ENCODE measurements at regions not wholly inside any gene's neighbourhood (a gene's known extent, or its start where the extent isn't known, plus 50 kb on each side); places are given as distances from the start of the nearest gene placed in this dataset.

- Histone ChIP-seq H3K4me3 (no peak overlapping the region), H2AFZ (ENCODE audit: low read depth, low read length) (no peak overlapping the region), H3K9me3 (replicated peaks; ENCODE audit: control insufficient read depth, insufficient read depth, low read depth, low read length) (no peaks in the 10 kb centered on the region), H3K27ac (ENCODE audit: extremely low read depth, low read depth, low read length) (no peak overlapping the region), H3K9ac (ENCODE audit: insufficient read depth in 1 of 2, low read depth in 2 of 2, low read length in 2 of 2) (no peak overlapping the region), H4K20me1 (replicated peaks; ENCODE audit: control insufficient read depth, insufficient read depth, low read length) (no peaks in the 10 kb centered on the region), H3K27me3 (ENCODE audit: control insufficient read depth in 2 of 2, insufficient read depth in 2 of 2, low read length in 2 of 2) (peaks cover 10 to 47% of the 10 kb centered on the region in 2 experiments; a peak in 4 of 5 replicates), H3K4me1 (replicated peaks in 1 of 2; ENCODE audit: control insufficient read depth in 2 of 2, insufficient read depth in 2 of 2, low read length in 2 of 2) (no peaks in the 10 kb centered on the region), H3K9me1 (ENCODE audit: control insufficient read depth, insufficient read depth, low read length) (no peaks in the 10 kb centered on the region), H3K4me2 (ENCODE audit: insufficient read depth, low read length) (no peak overlapping the region), H3K36me3 (ENCODE audit: control insufficient read depth, insufficient read depth, low read length) (no peaks in the 10 kb centered on the region), H3K79me2 (ENCODE audit: control insufficient read depth, insufficient read depth, low read length) (no peaks in the 10 kb centered on the region)
- ATAC-seq: no peak
- intact Hi-C loops (cut with micrococcal nuclease) (no loop called here), in situ Hi-C loops (cut with MboI) (no loop called here)
- no peak for DNase-seq (ENCODE audit: extremely low read depth in 1 of 4, low spot score in 3 of 4)
- no peak for FAIRE-seq
- POLR2A ChIA-PET: interaction anchor here (1.2 kb wide), 1 partner anchor 33 kb away, joined by 3 read pairs; no protein-coding TSS in a partner anchor
- CTCF ChIA-PET (ENCODE audit: low intra/inter-chr PET ratio): no interaction called here
- 6% methylated on average over 11 of the region's 11 CpGs for WGBS (ENCODE audit: insufficient coverage, low coverage, missing lambda C conversion rate)
- no TSS peak for BruUV-seq (replicated peaks)
- no peak for TF ChIP-seq RAD21 (CRISPR knock-in tag; conservative IDR thresholded peaks at IDR 0.05 in 1 of 2, IDR thresholded peaks at IDR 0.05 in 1 of 2)
- TF ChIP-seq U2AF1 (optimal IDR thresholded peaks at IDR 0.05; ENCODE audit: low read depth, low read length): no peak
- no peak for TF ChIP-seq PHF21A (IDR thresholded peaks at IDR 0.05; ENCODE audit: borderline replicate concordance, low read depth)
- no peak for TF ChIP-seq ZNF347 (CRISPR knock-in tag; IDR thresholded peaks at IDR 0.05; ENCODE audit: low read depth)
- TF ChIP-seq, protein P1, sequence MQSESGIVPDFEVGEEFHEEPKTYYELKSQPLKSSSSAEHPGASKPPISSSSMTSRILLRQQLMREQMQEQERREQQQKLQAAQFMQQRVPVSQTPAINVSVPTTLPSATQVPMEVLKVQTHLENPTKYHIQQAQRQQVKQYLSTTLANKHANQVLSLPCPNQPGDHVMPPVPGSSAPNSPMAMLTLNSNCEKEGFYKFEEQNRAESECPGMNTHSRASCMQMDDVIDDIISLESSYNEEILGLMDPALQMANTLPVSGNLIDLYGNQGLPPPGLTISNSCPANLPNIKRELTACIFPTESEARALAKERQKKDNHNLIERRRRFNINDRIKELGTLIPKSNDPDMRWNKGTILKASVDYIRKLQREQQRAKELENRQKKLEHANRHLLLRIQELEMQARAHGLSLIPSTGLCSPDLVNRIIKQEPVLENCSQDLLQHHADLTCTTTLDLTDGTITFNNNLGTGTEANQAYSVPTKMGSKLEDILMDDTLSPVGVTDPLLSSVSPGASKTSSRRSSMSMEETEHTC (IDR thresholded peaks at IDR 0.05): no peak
- no peak for TF ChIP-seq POLR2AphosphoS2 (IDR thresholded peaks at IDR 0.05; ENCODE audit: low read length)
- no peak for TF ChIP-seq MEF2D (tag; conservative IDR thresholded peaks at IDR 0.05; ENCODE audit: low read depth)
- TF ChIP-seq CUX1 (CRISPR knock-in tag; IDR thresholded peaks at IDR 0.05): no peak
- TF ChIP-seq ZNF57 (CRISPR knock-in tag; IDR thresholded peaks at IDR 0.05): no peak
- no peak for TF ChIP-seq ZNF780A (CRISPR knock-in tag; IDR thresholded peaks at IDR 0.05)
- no peak for TF ChIP-seq CHD2 (IDR thresholded peaks at IDR 0.05; ENCODE audit: low read depth, low read length)
Measured at GRCh38 chr10:32182476-32182875, 126.3 kb upstream of the KIF5B start.

All from K562 (cell line).